Small intestine (tissue), 7 donors: ENCODE measurements at regions not wholly inside any gene's neighbourhood (a gene's known extent, or its start where the extent isn't known, plus 50 kb on each side); places are given as distances from the start of the nearest gene placed in this dataset.

ENCODE experiments used
- DNase-seq, 2 donors: peaks; one replicate each; pipeline versions ENCODE4 v3.0.0 to v3.0.0-alpha.2; 2013
- FAIRE-seq: peaks from 2 replicates; lab custom pipeline; 2012; peaks lifted over from hg19 to GRCh38; lab: Jason Lieb, UNC
- H3K27ac ChIP-seq, 3 donors: one replicate each; pipeline ENCODE4 v1.5.1; 2013; ENCODE audit warnings: low read length in 2 of 3, mild to moderate bottlenecking in 2 of 3, control low read depth in 1 of 3, inconsistent platforms in 1 of 3, low read depth in 1 of 3, moderate library complexity in 1 of 3
- H3K27me3 ChIP-seq, 3 donors: one replicate each; pipeline ENCODE4 v1.6.1; 2013; ENCODE audit warnings: low read length in 3 of 3, inconsistent platforms in 1 of 3; ENCODE audit not compliant: control insufficient read depth in 3 of 3, insufficient read depth in 3 of 3
- H3K36me3 ChIP-seq, 3 donors: one replicate each; pipeline ENCODE4 v1.6.1; 2013; ENCODE audit warnings: low read length in 3 of 3, inconsistent platforms in 1 of 3, low read depth in 1 of 3, mild to moderate bottlenecking in 1 of 3, moderate library complexity in 1 of 3; ENCODE audit not compliant: control insufficient read depth in 3 of 3, insufficient read depth in 2 of 3
- H3K4me1 ChIP-seq, 3 donors: one replicate each; pipeline ENCODE4 v1.6.1; 2013; ENCODE audit warnings: low read length in 2 of 3, inconsistent platforms in 1 of 3, low read depth in 1 of 3, mild to moderate bottlenecking in 1 of 3, moderate library complexity in 1 of 3; ENCODE audit not compliant: control insufficient read depth in 3 of 3, insufficient read depth in 2 of 3
- H3K4me3 ChIP-seq, 3 donors: one replicate each; pipeline ENCODE4 v1.5.1; 2013; ENCODE audit warnings: low read length in 3 of 3, control low read depth in 1 of 3, inconsistent platforms in 1 of 3, low read depth in 1 of 3, mild to moderate bottlenecking in 1 of 3, moderate library complexity in 1 of 3
- H3K9me3 ChIP-seq, 2 donors: one replicate each; pipeline ENCODE4 v1.6.1; 2013; ENCODE audit warnings: low read depth in 1 of 2, low read length in 1 of 2; ENCODE audit not compliant: control insufficient read depth in 2 of 2, insufficient read depth in 1 of 2
- WGBS, 3 donors: extraction: QIAGEN DNeasy Blood & Tissue Kit; methylation state at CpG; one replicate each; pipeline ENCODE4 v1.1.7; 2013; 5-methylcytosine and 5-hydroxymethylcytosine counted together
- donor health status: healthy with polysubstance abuse.
- donor health status: control.
- donor health status: control.
- donor health status: Bipolar disorder and iron deficiency.
- donor health status: healthy.

DNA sequence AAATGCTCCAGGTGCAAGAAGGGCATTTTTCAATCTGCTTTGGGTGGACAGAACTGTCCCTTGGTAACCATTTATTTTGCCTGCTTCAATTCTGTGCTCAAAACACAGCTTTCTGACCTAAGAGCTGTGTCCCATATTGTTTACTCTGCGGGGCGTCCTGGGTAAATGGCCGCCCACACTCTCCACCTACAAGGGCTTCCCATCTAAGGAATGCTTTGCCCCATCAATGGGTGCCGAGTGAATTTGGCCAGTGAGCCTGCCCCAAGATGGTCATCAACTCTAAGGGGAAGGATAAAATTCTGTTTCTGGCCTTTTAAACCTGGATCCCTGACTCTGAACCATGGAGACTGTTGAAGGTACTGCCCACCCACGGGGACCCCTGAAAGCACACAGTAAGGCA is 55.5 kb upstream of the FAM89A start:
- FAIRE-seq (no peak), DNase-seq (no peak)
- H3K27ac ChIP-seq, result no peak overlapping the region
- H3K27me3 ChIP-seq, result peaks cover 0 to 3% (median 0%) of the 10 kb centered on the region in 3 donors
- H3K36me3 ChIP-seq, result no peaks in the 10 kb centered on the region
- no peak overlapping the region for H3K4me3 ChIP-seq
- no peaks in the 10 kb centered on the region for H3K4me1 ChIP-seq
- WGBS, 3 donors, result 81 to 87% (median 81%) methylated on average over 5 of the region's 5 CpGs
- H3K9me3 ChIP-seq, result peaks cover 0 to 3% of the 10 kb centered on the region in 2 donors

DNA sequence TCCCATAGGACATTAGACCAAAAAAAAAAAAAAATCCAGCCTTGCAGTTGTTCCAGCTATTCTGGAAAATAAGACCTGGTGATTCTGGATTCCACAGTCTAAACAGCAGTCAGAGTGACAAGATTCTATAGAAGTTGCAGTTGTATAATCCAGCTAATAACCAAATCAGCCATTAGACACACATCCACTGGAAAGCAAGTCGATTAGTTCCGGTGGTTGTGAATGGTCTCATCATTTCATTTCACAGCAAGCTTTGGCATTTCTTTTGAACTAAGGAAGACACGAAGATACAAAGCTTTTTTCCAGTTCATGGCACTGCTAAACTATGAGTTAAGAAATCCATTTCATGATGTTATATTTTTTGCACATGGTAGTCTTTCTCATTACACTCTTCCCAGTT is 54.4 kb upstream of the FAM89A start:
- H3K9me3 ChIP-seq, result peaks cover 0 to 3% of the 10 kb centered on the region in 2 donors
- no peak overlapping the region for H3K27ac ChIP-seq
- no peak for DNase-seq
- no peaks in the 10 kb centered on the region for H3K36me3 ChIP-seq
- H3K4me1 ChIP-seq, result no peaks in the 10 kb centered on the region
- FAIRE-seq, result no peak
- WGBS, 3 donors, result 89 to 94% (median 89%) methylated on average over 3 of the region's 3 CpGs
- no peak overlapping the region for H3K4me3 ChIP-seq
- H3K27me3 ChIP-seq, result peaks cover 0 to 3% (median 0%) of the 10 kb centered on the region in 3 donors

DNA sequence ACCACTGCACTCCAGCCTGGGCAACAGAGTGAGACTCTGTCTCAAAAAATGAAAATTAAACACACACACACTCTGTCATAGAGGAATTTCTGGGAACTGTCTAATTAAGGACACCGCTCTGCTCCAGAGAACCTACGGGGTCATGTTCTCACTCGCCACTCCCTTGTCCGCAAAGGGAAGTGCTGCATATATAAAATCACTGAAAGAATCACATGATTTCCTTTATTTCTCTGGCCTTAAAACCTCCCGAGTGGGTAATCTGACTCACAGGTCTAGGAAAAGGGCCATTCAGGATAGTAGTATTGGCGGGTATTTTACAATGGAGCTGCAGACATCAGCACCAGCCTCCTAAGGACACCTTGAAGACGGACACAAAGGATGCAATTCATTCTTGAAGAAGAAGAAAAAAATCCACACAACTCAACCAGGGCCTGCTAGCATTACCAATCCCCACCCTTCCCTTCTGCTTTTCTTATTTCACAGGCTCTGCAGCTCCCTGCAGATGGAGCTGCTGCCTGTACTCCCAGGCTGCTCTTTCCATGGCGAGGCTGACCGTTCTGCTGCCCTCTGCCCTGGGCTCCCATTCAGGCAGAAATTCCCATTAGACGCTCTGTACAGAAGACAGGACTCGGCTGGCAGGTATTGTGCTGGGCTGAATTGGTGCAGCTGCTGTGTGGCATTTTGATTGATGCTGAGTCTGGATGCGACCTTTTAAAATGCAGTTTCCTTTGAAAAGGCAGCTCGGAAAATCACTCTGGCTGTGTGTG is 53.3 kb upstream of the FAM89A start:
- FAIRE-seq (no peak), DNase-seq (no peak)
- Histone ChIP-seq H3K27ac (no peak overlapping the region), H3K4me3 (no peak overlapping the region), H3K27me3 (peaks cover 0 to 3% (median 0%) of the 10 kb centered on the region in 3 donors), H3K9me3 (no peaks in the 10 kb centered on the region), H3K4me1 (no peaks in the 10 kb centered on the region), H3K36me3 (no peaks in the 10 kb centered on the region)
- WGBS, 3 donors, result 57 to 74% (median 67%) methylated on average over 13 of the region's 13 CpGs

DNA sequence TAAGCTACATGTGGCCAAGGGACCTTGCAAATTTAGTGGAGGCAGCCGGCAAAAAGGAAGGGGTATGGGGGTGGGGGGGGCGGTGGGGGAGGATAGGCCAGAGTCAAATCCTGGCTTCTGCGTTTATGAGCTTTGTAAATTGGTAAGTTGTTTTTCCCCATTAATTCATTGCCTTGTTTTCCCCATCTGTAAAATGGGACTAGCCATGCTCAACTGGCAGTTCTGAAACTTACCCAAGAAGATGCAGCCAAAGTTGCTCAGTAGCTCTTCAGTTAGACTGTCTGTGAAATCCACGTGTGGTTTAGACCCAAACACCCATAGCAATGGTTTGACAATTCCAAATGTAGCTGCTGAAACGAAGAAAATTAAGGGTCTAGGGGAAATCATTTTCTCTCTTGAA is 52.3 kb upstream of the FAM89A start:
- no peaks in the 10 kb centered on the region for H3K4me1 ChIP-seq
- no peaks in the 10 kb centered on the region for H3K9me3 ChIP-seq
- DNase-seq, result no peak
- H3K27ac ChIP-seq, result no peak overlapping the region
- 77 to 84% (median 81%) methylated on average over 5 of the region's 5 CpGs for WGBS, 3 donors
- no peaks in the 10 kb centered on the region for H3K36me3 ChIP-seq
- peaks cover 0 to 3% (median 0%) of the 10 kb centered on the region in 3 donors for H3K27me3 ChIP-seq
- no peak for FAIRE-seq
- H3K4me3 ChIP-seq, result no peak overlapping the region

DNA sequence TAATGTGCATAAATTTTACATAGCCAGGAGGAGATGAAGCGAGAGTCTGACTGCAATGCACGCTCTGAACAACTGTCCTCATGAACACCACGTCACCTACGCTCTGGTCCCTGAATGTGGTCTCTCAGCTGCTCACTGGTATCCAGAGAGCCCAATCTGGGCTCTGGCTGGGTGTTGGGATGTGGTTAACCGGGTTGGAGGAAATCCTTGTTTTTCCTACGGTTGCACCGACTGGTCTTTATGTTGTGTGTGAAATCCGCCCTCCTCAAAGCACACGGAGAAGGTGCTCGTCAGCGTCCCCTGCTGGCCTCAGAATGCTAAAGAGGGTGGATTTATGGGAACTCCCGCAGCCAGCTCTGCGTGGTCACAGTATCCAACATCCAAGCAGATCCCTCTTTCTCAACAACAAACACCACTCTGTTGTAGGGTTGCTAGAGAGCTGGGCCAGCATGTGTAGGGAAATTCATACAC is 51.8 kb upstream of the FAM89A start:
- no peaks in the 10 kb centered on the region for H3K36me3 ChIP-seq
- 55 to 60% (median 58%) methylated on average over 13 of the region's 13 CpGs for WGBS, 3 donors
- no peak for FAIRE-seq
- H3K4me3 ChIP-seq, result no peak overlapping the region
- H3K27ac ChIP-seq, result no peak overlapping the region
- no peaks in the 10 kb centered on the region for H3K4me1 ChIP-seq
- peaks cover 0 to 3% (median 0%) of the 10 kb centered on the region in 3 donors for H3K27me3 ChIP-seq
- no peaks in the 10 kb centered on the region for H3K9me3 ChIP-seq
- DNase-seq, result peak; percentile 25 to 46

DNA sequence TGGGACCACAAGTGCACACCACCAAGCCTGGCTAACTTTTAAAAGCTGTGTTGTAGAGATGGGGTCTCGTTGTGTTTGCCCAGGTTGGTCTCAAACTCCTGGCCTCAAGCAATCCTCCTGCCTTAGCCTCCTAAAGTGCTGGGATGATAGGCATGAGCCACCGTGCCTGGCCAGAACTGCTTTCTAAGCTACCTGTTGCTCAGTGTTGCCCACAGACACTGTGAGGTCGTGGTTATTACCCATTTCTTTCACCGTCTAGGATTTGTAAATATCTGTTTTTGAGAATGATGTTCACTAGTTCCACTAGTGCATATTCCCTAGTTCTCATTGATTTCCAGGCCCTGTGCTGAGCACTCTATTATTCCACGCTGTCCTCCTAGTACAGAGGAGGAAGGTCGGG is 51.4 kb upstream of the FAM89A start:
- Histone ChIP-seq H3K27me3 (peaks cover 0 to 3% (median 0%) of the 10 kb centered on the region in 3 donors), H3K4me3 (no peak overlapping the region), H3K27ac (no peak overlapping the region), H3K36me3 (no peaks in the 10 kb centered on the region), H3K4me1 (no peaks in the 10 kb centered on the region), H3K9me3 (no peaks in the 10 kb centered on the region)
- no peak for FAIRE-seq
- DNase-seq, result no peak
- WGBS, 3 donors, result 78 to 87% (median 79%) methylated on average over 6 of the region's 6 CpGs
